HG03565 (cell line): ENCODE measurements at regions not wholly inside any gene's neighbourhood (a gene's known extent, or its start where the extent isn't known, plus 50 kb on each side); places are given as distances from the start of the nearest gene placed in this dataset.

Source experiments
- ATAC-seq: cut with Tn5 transposase; IDR thresholded peaks from one replicate; pipeline ENCODE4 v1.9.1; 2021; ENCODE audit warnings: mild to moderate bottlenecking, moderate library complexity; ENCODE audit not compliant: unreplicated experiment

DNA sequence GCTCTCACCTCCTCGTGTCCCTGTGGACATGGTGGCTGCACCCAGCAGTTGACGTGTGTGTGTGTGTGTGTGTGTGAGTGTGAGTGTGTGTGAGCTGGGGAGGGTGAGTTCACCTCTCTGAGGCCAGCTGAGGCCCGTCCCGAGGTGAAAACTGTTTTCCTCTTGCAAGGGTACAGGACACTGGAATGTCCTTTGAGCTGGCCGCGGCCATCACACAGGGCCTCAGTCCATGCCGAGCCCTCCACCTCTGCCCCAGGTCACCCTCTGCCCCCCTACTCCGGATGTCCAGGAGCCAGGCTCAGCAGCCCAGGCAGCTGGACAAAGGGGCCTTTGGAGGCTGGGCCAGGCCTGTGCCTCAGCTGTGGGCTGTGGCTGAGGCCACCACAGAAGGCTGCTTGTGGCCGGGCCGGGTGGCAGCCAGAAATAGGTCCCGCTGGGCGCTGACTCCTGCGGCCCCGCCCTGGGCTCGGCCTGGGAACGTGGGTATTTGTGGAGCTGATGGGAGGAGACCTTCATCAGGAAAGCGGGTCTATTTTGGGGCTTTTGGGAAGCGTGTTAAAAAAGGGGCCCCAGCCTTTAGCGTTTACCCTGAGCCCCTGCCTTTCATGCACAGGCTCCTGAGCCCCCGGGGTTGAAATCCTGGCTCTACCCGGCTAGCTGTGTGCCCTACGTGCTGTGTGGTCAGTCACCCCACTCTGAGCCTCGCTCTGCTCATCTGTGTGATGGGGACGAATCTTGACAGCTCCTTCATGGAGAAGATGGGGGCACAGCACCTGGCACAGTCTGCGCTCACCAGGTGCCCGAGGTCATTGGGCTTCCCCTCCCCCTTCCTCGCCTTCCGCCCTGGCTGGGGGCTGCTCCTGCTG, 75.1 kb upstream of the IER5L start:
- ATAC-seq = no peak

DNA sequence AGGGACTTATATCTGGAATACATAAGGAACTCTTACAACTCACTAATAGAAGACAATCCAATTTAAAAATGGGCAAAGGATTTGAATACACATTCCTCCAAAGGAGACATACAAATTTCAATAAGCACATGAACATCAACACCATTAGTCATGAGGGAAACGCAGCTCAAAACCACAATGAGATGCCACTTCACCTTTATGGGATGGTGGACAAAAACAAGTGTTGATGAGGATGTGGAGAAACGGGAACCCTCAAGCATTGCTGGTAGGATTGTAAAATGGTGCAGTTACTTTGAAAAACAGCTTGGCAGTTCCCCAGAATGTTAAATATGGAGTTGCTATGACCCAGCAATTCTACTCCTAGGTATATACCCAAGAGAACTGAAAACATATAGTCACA, 72.7 kb upstream of the IER5L start:
- ATAC-seq = no peak

DNA sequence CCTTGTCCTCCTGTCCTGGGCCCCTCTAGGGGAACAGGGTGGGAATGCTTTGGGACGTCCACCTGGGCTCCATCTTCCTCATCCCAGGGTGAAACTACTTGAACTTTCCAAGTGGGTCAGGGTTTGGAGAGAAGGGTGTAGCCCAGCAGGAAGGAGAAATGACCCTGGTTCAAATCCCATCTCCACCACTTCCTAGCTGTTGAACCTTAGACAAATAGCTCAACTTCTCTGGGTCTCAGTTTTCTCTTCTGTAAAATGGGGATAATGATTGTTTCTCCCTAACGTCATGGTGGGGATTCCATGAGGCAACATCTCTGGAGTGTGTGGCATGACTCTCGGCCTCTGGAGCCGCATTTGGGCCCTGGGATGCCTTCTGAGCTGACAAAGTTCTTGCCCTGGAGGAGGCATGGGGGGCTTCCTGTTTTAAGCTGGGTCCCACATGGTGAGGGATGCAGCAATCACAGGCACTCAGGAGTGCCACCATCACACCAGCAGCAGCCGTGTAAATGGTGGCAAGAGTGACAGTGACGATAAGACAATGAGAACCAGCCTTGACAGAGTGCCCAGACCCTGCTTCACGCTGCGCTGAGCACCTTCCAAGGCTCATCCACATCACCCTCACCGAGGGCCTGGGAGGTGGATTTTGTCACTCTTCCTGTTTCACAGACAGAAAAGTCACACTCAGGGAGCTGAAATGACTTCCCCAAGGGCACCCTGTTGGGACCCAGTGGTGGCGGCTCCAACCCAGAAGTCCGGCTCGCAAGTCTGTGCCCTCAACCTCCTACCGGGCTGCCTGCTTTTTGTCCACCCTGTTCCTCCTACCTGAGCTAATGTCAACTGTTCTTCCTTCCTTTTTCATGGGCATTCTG, 69.5 kb upstream of the IER5L start:
- no peak for ATAC-seq

DNA sequence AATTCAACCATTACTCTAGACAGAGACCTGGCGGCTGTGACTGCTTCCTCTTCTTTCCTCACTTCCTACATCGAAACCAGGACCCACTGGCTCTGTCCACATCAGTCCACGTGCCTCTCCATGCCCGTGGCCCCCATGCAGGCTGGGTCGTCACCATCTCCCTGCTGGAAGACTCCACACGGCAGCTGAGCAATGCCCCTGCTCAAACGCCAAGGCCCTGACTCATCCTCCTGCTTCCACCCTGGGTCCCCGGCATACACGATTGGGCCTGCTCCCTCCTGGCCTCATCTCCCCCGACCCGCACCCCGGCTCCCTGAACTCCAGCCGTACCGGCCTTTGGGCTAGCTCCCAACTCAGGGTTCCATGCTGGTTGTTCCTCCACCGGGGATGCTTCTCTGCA, 67.2 kb upstream of the IER5L start:
- no peak for ATAC-seq

DNA sequence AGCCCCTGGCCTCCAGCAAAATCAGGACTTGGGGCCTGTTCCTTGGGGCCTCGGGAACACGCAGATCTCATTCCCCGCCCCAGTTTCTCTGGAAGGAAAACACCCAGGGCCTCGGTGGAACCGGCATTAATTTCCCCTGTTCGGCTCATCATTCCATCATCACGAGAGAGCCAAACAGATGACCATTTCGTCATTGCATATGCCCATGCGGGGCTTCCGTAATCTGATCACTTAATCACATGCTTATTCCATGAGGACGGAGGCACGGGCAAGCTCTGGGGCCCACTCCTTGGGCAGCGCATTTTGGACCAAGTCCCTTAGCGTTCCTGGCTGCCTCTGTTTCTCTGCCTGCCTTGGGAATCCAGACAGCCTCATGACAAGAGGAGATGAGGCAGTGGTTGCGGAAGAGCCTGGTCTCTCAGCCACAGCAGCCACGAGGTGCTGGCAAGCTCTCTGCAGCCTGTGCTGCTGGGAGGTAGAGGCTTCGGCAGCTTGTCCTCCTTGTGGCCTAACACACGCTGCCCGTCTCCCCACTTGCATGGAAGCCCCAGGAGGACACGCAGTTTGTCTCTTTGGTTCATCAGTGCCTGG, 65.0 kb upstream of the IER5L start:
- no peak for ATAC-seq

DNA sequence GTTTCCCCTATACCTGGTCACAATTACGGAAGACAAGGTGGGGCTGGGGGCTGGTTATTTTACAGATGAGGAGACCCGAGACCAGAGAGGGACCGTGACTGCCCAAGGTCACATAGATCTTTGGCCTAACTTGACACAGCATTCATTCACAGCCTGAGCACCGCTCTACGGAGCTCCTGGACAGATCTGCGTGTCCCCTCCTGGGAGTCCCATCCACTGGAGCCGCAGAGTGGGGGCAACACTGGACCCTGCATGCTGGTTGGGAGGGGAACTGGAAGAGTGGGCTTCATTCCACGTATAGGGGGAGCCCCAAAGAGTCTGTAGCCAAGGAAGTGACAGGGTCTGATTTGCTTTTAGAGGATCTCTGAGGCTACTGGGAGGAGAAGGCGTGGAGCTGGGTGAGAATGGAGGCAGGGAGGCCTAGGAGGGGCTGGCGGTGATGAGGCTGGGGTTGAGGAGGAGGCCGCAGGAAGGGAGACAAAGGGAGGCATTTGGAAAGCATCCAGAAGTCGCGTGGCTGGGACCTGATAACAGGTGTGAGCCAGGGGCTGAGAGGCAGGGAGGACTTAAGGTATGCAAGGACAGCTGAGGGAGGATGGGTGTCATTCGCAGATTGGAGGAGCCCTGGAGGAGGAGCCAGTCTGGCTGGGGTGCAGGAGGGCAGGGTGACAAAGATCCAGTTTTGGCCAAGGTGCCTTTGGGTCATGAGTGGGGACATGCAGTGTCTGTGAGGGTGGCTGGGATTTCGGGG, 64.3 kb upstream of the IER5L start:
- ATAC-seq = no peak

DNA sequence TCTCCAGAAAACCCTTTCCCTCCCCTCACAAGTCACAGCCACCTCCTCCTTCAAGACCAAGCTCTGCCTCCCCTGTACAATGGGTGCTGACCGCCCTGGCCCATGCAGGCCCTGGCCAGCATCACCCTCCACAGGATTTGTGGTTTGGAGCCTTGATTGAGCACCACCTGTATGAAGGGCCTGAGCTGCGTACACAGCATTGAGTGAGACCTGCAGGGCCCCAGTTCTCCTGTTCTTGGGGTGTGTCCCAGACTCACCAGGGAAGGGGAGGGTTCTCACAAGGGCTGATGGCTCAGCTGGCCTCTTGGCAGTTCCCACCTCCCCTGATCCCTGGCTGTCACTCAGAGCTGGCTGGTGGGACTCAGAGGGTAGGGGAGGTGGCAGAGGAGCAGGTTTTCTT, 63.7 kb upstream of the IER5L start:
- ATAC-seq = no peak

DNA sequence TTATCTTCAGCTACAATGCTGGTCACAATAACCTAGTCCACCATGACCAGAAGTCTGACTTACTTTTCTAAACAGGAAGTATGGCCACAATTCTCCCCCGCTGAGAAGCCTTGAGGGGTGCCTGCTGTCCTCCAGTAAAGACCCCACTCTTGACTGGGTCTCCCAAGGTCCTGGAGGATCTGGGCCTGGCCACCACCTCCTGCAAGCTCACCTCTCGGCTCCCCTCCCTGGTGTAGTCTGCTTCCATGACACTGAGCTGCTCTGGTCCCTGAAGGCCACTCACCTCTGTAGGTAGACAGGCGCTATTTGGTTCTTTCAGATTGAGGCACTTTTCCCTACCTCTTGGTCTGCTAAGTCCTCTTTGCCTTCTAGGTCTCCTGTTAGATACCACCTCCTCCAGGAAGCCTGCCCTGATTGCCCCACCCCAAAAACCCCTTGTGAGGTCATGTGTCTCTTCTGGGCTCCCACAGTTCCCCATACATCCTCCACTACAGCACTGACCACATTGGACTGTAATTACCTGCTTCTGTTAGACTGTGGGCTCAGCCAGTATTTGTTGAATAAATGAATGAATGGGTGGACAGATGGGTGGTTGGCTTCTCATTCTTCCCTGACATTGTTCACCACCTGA, 62.6 kb upstream of the IER5L start:
- ATAC-seq = no peak

DNA sequence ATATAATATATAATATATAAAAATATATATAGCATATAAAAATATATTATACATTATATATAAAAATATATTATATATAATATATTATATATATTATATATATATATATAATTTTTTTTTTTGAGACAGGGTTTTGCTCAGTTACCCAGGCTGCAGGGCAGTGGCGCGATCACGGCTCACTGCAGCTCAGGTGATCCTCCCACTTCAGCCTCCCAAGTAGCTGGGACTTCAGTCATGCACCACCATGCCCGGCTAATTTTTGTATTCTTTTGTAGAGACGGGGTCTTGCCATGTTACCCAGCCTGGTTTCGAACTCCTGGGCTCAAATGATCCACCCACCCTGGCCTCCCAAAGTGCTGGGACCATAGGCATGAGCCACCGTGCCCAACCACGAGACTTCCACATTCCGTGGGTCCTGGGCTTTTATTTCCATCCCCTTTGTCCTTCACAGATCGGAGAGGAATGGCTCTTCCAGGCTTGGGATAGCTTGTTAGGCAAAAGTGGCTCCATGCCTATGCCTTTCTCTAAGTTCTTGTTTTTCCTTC, 62.0 kb upstream of the IER5L start:
- no peak for ATAC-seq

DNA sequence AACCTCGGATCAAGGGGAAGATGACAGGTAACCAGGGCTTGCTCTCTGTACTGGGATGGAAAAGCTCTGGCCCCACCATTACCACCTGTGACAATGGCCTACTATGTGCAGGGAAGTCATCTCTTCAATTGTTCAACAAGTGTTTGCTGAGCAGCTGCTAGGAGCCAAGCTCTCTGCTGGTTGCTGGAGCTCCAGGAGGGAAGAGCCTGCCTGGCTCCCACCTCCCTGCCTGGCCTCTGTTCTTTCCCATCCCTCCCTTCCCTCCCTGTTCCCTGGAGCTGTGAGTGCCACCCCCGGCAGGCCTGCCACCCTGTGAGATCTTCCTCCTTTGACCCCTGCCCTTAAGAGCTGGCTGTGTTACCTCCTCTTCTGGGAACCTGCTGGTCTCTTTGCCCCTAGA, 59.7 kb upstream of the IER5L start:
- no peak for ATAC-seq

DNA sequence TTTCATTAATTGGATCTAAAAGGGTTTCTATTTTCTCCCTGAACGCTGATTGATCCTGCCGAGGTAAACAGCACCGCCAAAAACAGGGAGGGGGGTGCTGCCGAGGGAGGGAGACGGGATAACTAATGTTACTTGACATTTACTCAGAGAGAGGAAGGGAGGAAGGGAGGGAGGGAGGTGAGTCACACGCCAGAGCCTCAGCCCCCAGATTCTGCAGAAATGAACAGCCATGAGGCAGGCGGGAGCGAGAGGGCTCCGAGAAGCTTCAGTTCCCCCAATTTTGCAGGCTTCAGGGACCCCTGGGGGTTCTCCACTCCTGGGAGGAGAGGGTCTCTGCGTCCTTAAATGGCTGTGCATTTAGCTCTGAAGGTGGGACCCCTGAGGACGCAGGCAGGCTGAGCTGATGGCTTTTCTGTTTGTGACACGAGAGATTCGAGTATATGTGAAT, 59.1 kb upstream of the IER5L start:
- no peak for ATAC-seq

DNA sequence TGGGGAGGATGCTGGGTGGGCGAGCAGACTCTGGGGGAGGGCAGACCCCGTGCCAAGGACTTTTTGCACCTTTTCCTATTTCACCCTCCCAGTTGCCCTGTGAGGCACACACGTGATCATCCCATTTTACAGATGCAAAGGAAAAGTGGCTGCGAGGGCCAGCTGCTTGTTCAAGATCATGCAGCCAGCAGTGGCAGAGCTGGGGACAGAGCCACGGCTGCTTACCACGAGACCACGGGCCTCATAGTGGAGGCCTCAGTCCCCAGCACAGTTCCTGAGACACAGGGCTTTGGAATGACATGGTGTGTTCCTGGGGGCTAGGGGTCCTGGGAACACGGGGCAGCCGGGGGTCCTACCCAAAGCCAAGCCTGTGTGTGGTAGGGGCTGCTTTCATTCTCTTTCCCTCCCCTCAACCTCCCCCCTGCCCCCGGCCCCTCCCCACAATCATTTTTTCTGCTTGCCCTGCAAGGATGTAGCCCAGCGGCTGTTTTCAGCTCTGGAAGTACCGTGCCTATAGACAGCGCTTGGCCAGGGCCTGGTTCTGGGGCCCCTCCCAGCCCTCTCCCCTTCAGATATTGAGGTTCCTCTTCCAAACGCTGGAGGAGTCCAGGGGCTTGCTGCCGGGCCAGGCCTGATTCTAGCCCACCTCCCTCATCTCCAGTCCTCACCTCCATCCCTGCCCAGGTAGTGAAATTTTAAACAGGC, 58.5 kb upstream of the IER5L start:
- ATAC-seq = no peak

DNA sequence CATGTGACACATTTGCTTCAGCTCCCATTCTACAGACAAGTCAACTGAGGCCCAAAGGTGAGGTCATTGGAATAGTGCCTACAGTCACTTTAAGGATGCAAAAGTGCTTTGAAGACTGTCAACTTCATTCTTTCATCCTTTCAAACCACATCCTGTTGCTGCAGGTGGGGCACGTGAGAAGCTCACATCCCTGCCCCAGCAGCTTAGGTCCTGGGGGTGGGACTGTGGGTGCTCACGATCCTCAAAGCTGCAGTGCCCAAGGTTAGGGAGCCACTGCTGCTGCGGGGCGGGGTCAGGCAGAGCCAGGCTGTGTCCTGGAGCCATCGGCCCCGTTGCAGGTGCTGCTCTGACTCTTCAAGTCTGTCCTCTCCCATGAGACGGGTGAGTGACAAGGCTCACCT, 57.9 kb upstream of the IER5L start:
- ATAC-seq = no peak

DNA sequence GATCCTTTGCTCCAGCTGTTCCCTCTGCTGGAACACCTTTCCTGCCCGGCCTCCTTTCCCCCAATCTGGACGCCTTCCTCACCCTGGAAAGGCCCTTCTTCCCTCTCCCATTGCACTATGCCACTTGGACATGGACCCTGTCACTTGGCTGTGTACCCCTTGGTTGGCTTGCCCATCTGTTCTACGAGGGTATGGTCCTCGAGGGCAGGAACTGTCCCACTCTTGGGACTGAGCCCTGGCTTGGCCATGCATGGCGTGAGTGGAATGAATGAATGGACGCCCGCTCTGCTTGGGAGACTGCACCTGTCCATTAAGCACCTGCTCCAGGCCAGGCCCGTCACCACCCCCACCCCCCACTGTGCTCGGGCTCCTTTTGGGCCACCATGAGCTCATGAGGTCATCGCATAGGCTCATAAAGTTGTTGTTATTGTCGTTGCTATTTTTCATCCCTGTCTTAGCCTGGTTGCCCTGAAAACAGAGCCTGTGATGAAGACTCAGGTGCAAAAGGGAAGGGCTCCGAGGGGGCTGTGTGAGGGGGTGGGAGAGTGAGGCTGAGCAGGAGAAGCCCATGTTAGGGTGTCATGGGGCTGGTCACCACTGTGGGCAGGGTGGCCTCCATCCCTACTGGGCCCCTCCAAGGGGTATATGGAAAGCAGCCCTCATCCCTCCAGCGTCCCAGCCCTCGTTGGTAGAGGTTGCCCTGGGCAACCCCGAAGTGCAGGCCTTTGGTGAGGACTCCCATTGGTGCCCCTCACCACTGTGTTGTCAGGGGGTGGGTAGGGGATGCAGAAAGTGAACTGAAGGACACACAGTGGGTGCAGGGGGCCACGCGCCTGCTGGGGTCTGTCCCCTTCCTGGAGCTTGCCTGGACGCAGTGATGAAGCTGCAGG, 57.2 kb upstream of the IER5L start:
- ATAC-seq = no peak

DNA sequence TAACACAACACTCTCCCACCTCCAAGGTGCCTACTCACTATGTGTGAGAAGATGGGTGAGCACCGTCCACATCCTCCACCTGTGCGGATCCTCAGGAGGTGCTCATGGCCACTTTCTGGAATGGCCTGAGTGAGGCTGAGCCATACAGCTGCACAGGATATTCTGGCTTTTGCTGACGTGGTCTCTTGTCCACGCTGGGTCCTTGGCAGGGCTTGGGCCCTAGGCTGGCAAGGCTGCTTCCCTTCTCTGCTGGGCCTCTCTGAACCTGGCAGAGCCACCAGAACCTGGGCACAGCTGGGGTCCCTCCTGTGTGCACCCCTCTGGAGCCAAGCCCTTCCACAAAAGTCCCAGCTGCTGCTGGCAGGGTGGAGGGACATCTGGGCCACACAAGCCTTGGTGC, 56.4 kb upstream of the IER5L start:
- ATAC-seq = no peak

DNA sequence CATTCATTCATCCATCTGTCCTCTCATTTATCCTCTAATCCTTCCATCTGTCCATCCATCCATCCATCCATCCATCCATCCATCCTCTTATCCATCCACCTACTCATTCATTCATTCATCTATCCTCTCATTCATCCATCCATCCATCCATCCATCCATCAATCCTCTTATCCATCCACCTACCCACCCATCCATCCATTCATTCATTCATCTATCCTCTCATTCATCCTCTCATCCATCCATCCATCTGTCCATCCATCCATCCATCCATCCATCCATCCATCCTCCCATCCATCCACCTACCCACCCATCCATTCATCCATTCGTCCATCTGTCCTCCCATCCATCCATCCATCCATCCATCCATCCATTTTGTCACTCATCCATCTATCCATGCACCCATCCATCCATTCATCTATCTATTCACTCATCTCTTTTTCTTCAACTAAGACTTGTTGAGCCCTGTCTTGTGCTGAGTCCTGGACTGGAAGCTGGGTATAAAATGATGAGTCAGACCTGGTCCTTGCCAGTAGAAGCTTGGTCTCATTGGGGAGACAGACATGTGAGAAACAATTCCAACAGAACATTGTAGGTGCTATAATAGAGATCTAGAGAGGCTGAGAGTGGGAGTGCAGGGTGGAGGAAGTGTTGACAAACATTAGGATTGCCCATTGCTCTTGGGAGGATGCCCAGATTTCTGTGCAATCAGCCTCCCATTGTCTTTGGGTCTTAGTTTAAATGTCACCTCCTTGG, 55.0 kb upstream of the IER5L start:
- no peak for ATAC-seq

DNA sequence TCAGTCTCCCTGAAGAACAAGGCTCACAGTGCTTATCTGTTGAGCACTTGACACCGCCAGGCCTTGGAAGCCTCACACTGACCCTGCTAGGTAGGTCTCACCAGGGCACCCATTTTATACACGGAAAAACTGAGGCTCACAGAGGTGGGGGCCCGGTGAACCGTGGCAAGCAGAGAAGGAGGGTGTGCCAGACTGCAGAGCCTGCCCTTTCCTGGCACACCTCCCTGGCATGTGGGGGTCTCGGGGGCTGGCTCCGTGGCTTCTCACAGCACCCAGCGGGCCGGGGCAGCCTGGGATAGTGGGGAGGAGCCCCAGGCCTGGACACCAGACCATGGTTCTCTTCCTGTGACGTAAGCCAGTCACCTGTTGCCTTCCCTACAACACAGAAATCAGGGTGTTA, 53.7 kb upstream of the IER5L start:
- ATAC-seq = no peak
